NCI-H1417 treated with DMSO at 0.1 percent for 48 hours (cell line): ENCODE measurements at regions not wholly inside any gene's neighbourhood (a gene's known extent, or its start where the extent isn't known, plus 50 kb on each side); places are given as distances from the start of the nearest gene placed in this dataset.

ENCODE experiments used
- DNase-seq: peaks from one replicate; lab custom pipeline; 2025; lab: John Stamatoyannopoulos, UW

DNA sequence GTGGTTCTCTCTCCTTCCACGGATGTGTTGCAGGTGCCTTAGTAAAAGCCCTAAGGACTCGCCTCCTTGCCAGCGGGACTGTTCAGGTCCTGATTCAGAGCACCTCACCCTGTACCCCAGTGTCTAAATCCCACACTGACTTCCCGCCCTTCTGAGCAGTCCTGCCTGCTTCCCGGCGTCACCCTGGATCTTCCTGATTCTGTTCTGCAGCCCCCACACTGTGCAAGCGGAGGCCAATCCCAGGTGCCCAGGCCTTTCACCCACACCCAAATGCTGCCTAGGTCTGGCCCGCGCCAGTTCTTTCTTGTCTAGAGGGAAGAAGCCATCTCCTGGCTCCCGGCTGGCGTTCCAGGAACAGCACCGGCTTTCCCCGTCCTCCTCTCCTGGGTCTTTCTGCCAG, 95.9 kb upstream of the GALNT2 start:
- no peak for DNase-seq

DNA sequence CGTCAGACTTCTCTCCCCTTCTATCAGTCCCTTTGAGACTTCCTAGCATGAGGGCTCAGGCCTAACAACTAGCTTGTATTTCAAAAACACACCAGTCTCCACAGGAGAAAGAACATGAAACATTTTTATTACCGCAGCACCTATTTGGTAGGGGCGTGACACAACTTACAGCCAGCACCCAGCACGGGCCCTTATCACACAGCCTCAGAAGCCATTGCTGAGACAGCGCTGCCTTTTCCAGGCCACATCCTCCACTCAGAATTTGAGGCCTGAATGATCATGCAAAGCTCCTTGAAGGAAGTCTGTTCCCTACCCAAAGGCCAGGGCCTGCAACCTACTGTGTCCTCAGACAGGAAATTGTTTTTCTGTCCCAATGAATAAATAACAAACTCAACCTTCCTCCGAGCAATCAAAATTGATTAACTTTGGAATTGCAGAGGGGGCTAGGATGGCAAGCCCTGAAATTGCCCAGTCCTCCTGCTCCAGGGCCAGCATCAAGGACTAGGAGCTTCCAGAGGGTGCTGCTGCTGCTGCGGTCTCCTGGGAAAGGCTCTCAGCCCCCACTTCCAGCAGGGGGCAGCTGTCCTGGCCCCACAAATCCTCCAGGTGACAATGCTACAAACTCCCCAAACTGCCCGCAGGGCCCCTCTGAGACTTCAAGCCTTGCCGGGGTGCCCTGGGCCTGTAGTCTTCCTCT, 94.3 kb upstream of the GALNT2 start:
- no peak for DNase-seq

DNA sequence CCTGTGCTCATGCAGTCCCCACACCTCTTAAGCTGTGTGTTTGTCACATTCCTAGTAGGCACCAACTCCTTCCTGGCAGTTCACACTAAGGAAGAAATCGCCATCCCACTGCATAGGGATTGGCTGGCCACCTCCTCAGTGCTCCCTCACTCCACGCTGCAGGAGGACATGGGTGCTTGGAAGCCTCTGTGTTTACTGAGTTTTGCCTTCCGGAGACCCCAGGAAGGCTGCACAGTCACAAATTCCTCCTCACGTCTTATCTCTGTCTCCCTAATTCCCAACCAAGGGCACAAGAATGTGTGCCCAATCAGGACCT, 93.8 kb upstream of the GALNT2 start:
- DNase-seq, result no peak

DNA sequence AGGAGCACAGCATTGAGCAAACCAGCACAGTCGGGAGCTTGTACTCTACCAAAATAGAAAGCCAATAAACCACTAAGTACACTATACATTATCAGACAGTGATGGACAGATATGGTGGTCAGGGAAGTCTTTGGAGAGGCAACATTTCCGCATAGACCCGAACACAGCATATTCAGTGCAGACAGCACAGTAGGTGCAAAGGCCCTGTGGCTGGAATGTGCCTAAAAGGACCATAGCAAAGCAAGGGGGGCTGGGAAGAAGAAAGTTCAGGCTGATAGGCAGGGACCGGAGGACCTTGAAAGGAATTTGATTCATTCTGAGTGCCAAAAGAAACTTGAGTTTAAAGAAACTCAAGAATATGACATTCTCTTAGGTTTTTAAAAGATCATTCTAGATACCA, 92.0 kb upstream of the GALNT2 start:
- DNase-seq, result no peak

DNA sequence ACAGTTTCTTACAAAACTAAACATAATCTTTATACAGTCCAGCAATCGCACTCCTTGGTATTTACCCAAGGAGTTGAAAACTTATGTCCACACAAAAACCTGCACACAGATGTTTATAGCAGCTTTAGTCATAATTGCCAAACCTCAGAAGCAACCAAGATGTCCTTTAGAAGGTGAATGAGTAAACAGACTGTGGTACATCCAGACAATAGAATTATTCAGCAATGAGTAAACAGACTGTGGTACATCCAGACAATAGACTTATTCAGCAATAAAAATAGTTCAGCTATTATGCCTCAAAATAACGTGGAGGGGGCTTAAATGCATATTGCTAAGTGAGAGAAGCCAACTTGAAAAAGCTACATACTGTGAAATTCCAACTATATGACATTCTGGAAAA, 87.0 kb upstream of the GALNT2 start:
- DNase-seq, result no peak

DNA sequence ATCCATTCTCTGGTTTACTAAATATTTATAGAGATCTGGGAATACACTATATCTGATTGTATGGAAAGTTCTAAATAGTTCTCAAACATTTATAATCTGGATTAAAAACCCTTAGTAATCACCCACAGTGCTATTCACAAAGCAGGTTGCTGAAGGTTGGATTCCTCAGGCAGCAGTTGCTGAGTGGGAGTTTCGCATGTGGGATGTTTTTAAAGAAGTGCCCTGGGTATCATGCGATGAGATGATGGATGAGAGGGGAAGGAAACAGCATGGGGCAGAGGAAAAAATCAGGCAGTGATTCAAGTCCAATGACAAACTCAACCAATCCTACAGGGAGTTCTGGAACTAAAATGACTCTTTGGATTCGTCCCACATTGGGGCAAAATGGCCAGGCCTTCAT, 85.3 kb upstream of the GALNT2 start:
- DNase-seq, result no peak

DNA sequence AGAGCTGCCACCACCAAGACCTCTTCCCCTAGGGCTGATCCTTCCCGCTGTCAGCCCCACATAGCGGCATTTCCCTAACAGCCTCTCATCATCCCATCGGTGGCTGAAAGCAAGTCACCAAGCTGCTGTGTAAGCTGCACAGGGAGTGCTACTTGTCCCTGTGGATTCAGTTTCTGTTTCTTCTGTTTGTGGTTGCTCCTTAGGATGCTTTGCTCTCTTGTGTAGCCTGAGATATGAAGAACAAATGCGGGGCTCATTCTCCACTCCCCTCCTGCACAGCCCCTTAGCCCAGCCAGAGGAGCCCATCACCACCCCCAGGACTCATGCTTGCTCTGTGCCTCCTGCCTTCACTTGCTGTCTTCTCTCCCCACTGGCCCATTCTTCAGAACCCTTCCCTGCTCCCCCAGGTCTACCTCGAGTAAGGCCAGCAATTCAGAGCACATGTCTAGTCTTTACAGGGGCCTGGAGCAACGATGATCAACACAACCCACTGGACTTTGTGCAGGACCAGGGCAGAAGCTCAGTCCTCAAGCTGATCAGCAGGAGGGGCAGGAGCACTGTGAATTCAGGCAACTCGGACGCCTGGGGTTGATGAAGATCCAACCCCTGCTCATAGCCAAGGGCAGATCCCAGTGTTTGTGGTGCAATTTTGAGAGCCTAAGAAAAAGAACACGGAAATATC, 82.6 kb upstream of the GALNT2 start:
- DNase-seq, result no peak

DNA sequence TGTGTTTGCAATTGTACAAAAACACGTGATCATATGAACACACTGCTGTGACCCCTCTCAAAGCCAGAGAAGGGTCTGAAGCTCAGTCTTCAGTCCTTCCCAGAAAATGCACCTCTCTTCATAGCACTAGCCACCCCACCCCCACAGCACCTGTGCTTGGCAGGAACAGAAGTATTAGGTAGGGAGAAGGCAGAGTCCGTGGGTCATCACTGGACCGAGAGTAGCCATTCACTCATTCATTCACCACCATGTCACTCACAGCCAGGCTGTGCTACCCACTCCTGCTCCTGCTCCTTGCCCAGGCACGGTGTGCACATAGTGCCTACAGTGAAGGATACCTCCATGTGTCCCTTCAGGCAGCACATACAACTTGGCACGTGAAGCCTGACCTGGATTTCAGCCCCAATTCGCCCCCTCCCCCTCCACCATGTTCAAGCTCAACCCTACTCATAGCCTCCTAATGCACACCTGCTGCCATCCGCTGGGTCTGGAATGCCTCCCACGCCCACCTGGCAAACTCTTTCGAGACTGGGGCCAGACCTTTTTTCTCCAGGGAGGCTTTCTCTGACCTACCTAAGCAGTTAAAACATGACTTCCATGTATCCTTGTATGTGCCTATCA, 81.9 kb upstream of the GALNT2 start:
- DNase-seq, result no peak

DNA sequence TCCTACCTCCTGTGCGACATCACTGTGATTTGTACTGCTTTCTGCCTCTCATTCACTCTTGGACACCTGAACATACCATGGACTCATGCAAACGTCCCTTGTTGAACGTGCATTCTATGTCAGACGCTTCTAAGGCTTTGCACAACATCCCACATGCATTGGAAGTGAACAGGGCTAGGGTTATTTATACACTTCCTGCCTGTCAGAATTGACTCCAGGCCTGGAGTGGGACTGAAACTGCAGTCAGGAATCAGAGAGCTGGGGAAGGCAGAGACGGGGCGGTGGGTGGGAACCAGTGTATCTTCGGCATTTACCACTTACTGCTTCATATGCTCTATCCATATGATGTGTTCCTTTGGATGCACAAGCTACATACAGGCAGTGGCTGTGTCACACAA, 81.4 kb upstream of the GALNT2 start:
- no peak for DNase-seq

DNA sequence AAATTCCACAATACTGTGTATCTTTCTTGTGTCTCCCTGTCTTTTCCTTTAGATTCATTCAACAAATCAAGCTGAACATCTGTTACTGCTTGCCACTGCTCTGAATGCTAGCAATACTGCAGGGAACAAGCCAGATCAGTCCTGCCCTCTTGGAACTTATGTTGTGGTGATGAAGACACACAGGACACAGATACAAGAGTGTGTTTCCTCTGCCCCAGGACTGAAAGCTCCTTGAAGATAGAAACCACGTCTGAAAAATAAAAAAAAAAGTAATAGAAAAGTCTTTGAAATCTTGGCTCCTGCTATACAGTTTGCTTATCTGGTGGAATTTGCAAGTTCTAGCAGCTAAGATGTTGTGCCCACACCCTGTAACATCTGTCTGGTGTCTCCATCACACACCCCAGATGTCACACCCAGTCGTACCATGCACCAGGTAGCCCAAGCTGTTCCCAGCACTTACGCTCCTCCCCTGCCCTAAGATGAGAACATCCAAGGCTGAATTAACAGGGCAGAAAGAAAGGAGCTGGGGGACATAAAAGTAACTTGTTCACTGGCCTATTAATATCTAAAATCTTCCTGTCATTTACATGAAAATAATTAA, 80.2 kb upstream of the GALNT2 start:
- DNase-seq, result no peak

DNA sequence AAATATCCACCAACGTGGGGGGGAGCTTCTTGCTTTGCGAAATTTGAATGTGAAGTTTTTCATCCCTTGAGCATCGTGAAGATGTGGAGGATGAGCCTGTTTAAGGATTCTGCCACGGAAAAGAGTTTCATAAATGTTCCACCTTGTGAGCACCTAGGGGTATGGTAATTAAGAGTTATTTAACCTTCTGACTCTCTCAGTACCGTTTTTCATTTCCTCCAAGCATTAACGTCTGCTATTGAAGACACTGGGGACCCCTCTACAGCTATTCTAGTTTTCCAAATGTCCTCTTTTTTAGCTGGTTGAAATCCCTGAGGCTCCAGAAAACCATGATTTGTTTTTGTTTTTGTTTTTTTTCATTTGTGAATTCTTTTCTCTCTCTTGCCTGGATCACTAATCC, 79.1 kb upstream of the GALNT2 start:
- DNase-seq, result no peak

DNA sequence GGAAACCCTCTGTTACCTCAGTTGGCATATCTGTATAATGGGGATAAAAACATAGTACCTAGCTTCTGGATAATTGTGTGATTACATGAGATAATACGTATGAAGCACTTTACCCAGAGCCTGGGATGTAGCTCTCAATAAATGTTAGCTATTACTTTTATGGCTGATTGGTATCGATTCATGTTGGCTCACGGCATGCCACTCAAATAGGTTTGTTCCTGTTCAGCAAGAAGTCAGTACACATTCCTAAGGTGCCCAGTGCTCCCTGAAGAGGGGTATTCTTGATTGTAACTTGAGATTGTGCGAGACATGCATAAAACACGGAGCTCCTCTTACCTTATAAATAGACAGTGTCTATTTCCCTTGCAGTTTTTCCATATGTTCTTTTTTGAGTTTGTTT, 78.5 kb upstream of the GALNT2 start:
- no peak for DNase-seq

DNA sequence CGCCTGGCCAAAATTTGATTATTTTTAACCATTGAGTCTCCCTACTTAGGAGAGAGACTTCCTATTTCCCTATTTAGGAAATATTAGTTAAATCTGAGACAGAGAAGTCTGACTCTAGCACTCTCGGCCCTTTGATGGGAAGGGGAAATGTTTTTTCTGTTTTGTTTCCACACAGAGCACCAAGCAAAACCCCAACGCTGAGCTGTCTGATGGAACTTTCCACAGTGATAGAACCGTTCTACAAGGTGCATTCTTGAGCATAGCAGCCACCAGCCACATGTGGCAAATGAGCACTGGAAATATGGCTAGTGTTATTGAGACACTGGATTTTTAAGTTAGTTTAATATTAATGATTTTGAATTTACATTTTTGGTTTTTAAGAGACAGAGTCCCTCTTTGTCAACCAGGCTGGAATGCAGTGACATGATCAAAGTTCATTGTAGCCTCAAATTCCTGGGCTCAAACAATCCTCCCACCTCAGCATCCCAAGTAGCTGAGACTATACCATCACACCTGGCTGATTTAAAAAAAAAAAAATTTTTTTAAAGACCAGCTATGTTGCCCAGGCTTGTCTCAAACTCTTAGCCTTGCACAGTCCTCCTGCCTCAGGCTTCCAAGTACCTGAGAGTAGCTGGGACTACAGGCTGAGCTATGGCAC, 77.3 kb upstream of the GALNT2 start:
- no peak for DNase-seq

DNA sequence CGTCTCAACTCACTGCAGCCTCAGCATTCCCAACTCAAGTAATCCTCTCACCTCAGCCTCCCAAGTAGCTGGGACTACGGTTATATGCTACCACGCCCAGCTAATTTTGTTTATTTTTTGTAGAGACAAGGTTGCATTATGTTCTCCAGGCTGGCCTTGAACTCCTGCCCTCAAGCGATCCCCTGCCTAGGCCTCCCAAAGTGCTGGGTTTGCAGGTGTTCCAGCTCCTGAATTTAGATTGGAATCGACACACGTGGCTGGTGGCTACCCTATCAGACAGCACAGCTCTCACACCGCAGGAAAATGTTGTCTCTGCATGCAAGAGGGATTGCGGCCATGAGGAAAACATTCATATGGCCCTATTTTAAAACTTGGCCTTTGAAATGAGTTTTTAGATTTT, 76.7 kb upstream of the GALNT2 start:
- no peak for DNase-seq

DNA sequence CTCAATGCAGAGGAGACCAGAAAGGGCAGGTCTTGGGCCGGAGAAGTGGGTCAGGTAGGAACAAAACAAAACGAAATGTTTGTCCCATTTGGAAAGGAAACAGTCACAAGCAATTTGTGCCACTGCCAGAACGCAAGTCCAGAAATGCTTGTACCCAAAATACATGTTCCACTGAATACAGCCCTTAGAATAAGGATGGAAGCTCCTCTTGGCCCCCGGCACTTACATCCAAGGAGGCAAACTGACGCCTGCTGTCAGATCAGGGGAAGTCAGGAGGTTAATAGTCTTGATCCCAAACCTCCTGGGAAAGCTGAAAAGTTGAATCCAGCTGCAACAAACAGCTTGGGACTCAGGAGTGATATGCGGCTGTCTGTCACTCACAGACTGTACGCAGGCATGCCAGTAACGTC, 75.9 kb upstream of the GALNT2 start:
- no peak for DNase-seq

DNA sequence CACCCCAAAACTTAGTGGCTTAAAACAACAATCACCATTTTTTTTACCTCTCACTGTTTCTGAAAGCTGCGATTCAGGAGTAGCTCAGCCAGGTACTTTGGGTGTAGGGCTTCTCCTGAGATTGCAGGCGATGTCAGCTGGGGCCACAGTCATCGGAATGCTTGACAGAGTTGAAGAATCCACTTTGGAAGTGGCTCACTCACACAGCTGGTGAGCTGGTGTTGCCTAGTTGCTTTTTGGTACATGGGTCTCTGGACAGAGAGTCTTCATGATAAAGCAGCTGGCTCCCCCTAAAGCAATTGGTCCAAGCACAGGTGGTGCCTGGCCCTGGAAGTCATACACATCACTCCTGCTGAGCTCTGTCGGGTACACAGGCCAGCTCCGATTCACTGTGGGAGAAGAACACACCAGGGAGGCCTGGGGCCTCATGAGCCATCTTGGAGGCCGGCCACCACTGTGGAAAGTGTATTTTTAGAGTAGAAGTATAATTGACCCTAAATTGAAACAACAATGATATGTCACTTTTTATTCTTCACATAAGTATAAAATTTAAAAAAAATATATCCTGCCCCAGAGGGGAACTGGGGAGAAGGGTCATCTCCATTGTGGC, 75.2 kb upstream of the GALNT2 start:
- no peak for DNase-seq

DNA sequence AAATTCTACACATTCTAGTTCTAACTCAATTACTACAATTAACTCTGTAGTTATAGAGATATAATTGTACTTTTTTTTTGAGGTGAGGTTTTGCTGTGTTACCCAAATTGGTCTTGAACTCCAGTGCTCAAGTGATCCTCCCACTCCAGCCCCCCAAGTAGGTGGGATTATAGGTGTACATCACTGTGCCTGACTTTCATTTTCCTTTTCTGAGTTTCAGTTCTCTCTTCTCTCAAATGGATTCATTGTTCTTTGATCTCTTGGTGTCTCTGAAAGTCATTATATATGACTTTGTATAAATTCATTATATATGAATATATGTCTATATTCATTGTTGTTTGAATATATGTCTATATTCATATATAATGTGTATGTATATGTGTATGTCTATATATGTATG, 74.0 kb upstream of the GALNT2 start:
- no peak for DNase-seq

DNA sequence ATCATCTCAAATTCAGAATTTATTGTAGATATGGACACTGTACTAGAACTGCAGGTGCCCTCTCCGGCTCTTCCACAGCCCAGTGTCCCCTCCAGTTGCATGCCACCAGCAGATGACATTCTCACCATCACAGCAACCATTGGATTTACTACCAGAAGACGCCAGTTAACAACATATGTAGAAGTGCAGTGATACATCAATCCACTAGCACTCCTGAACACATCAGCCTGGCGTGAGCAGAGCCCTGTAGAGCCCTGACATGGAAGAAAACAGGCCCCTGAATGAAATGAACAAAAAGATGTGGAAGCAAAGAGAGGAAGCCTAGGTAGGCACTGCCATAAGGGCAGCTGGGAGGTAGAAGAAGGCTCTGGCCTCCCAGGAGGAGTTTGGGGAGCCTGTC, 73.1 kb upstream of the GALNT2 start:
- DNase-seq, result no peak

DNA sequence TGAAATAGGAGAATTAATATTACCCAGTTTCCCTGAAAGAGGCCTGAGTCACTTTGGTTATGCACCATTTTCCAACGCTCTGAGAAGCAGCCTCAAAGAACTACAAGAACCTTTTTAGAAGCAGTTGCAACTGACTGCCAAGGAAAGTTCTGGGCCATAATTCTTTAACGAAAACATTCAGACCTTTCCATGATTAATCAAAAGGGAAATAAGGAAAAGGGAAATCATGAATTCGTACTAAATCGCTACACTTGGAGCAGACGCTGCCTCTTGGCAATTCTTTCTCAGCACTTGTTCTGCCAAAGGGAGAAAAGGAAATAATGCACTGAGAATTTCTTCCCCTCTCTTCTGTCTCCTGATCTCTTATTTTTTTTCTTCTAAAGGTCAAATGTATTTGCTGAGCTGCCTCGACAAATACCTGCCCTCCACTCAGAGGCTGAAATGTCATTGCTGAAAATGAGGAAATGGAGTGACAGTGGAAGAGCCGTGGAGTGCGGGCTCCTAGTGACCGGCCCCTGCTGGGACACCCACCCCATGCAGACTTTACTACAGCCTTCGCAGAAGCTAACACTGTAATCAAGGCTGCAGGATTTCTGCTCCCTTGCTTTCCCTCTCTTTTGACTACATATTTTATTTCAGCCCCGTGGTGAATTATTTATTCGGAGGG, 67.9 kb upstream of the GALNT2 start:
- DNase-seq, result no peak

DNA sequence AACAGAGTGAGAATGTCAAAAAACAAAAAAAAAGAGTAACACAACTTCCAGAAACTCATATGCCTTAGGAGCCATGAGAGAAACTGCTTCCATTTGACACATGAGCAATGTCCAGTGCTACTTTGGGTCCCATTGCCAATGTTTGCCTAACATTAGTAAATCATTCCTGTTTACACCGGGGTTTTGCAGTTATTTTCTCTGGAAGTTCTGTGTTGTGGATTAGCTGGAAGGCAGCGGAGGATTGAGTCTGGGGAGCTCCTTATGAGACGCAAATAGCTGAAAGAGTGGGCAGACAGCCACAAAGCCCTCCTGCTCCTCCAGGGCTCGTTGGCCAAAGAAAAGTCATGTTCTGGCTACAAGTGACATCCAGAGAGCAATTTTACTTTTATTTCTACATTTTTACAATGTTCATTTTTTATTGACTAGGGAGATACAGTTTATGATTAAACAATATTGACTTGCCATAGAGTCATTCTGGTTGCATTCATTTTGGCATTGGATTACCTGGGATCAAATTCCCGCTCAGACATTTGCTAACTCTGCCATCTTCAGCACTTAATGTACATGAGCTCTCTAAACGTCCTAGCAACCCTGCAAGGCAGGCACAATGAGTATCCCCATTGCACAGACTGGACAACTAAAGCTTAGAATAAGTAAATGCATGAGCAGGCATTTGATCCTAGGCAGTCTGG, 66.4 kb upstream of the GALNT2 start:
- no peak for DNase-seq

DNA sequence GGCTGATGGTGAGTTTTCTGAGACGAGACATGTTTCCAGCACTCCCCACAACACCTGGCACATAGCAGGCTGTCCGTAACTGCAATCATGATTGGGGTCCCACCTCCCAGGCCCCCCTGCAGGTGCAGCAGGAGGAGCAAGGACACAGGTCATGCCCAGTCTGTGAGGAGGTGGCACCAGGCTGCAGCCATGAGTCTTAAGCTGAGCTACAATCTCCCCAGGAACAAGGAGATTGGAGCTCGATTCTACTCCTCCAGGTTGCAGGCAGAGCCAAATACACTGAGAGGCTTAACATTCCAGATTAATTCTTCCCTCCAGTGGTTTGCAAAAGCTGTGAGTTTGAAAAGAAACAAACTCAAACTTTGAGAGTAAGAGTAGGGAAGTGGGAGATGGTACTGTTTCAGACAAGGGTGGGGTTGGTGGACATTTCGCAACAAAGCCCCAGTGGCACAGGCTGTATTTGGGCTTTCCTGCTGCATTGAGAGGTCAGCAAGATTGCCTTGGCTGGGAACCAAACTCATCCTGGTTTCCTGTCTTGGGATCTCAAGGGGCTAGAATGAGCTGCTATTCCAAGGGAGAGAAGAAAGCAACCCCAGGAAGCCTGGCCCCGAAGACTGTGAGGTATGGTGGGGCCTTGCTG, 64.8 kb upstream of the GALNT2 start:
- no peak for DNase-seq
